ENCODE measurements at regions not wholly inside any gene's neighbourhood (a gene's known extent, or its start where the extent isn't known, plus 50 kb on each side); places are given as distances from the start of the nearest gene placed in this dataset.
"Not testable (repeated sequence)": the region's sequence is repeated elsewhere in the genome, so short reads cannot be mapped to it uniquely, and the experiment has no call there.

DNA sequence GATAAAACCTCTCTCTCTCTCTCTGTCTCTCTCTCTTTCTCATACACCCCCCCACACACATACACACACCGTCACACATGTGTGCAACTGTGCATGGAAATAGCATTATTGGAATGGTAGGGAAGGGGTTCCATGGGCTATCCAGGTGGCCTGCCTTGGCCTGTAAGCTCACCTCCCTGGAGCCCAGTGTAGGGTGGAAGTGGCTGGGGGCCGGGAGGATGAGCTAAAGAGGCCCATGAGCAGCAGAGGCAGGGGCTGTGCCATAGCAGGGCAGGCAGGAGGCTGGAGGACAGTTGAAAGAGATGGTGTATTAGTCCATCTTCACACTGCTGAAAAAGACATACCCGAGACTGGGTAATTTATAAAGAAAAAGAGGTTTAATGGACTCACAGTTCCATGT, 74.2 kb downstream of the CYTL1 start:
- Mint-ChIP-seq H3K9me3 (peaks cover 0 to 4% (median 0%) of the 10 kb centered on the region in 6 donors), H3K27ac (peak overlapping the region in 5 of 6 donors; percentile 1 to 100 (median 96)), H3K4me1 (peaks cover 29 to 47% of the 10 kb centered on the region in 2 donors), H3K36me3 (no peaks in the 10 kb centered on the region), H3K27me3 (ENCODE audit: low read depth in 3 of 3) (peaks cover 9 to 18% (median 12%) of the 10 kb centered on the region in 3 donors), H3K4me3 (peak overlapping the region in 3 of 5 donors; percentile 3 to 79 (median 19))
- DNase-seq, result no peak

DNA sequence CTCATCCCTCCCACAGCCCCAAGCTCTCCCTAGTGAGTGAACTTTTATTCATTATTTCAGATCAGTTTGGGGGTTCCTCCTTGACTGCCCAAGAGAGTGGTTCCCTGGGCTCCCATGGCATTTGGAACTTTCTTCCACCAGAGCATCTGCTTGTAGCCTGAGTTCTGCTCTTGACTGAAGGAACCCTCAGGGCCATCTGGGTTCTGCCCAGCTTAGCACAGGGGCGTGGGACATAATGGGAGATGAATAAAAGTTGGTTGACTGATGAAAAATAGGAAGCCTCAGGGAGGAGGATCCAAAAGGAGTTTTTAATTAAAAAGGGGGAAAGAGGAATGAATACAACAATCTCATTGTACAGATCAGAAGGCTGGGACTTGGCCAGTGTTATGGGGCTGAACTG, 73.4 kb downstream of the CYTL1 start:
- Mint-ChIP-seq H3K4me3 (no peak overlapping the region), H3K27me3 (ENCODE audit: low read depth in 3 of 3) (peaks cover 9 to 18% (median 11%) of the 10 kb centered on the region in 3 donors), H3K9me3 (peaks cover 0 to 4% (median 0%) of the 10 kb centered on the region in 6 donors), H3K4me1 (peaks cover 29 to 47% of the 10 kb centered on the region in 2 donors), H3K27ac (peak overlapping the region in 5 of 6 donors; percentile 30 to 100 (median 96)), H3K36me3 (no peaks in the 10 kb centered on the region)
- DNase-seq, result no peak

DNA sequence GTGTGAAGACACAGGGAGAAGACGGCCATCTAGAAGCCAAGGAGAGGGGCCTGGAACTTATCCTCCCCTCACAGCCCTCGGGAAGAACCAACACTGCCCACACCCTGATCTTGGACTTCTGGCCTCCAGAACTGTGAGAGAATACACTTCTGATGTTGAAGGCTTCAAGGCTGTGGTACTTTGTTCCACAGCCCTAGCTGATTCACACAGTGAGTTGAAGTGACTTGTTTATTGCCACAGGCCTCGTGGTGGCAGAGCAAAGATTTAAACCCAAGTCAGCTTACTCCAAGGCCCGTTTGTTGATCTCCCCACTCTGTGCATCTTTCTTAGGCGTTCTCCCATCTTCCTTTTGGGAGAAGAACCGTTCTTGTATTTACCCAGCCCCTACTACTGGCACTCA, 72.8 kb downstream of the CYTL1 start:
- H3K4me3 Mint-ChIP-seq, result no peak overlapping the region
- H3K27me3 Mint-ChIP-seq (ENCODE audit: low read depth in 3 of 3), result peaks cover 9 to 16% (median 11%) of the 10 kb centered on the region in 3 donors
- H3K9me3 Mint-ChIP-seq, result peaks cover 0 to 4% (median 0%) of the 10 kb centered on the region in 6 donors
- no peaks in the 10 kb centered on the region for H3K36me3 Mint-ChIP-seq
- H3K27ac Mint-ChIP-seq, result peak overlapping the region in 3 of 6 donors; percentile 50 to 100 (median 98)
- peaks cover 28 to 45% of the 10 kb centered on the region in 2 donors for H3K4me1 Mint-ChIP-seq
- no peak for DNase-seq

DNA sequence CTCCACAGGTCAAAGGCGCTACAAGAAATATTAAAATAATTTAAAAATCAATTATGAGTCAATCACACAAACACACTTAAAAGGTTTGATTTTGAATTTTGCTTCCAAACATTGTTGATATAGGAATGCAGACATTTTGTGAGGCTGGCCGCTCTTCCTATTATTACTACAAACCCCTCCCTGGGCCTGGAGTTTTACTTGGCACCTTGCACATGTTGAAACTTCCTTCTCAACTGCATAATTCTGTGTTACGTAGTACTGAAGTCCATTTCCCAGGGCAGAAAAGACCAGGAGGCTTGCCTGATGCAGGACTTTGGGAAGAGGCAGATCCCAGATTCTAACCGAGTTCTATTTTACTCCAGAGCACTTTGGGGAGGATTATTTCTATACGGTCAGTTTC, 71.5 kb downstream of the CYTL1 start:
- Mint-ChIP-seq H3K4me1 (peaks cover 22 to 32% of the 10 kb centered on the region in 2 donors), H3K27me3 (ENCODE audit: low read depth in 3 of 3) (peaks cover 10 to 14% (median 13%) of the 10 kb centered on the region in 3 donors), H3K27ac (peak overlapping the region in 2 of 6 donors; percentile 74 to 86), H3K9me3 (peaks cover 0 to 6% (median 0%) of the 10 kb centered on the region in 6 donors), H3K36me3 (no peaks in the 10 kb centered on the region), H3K4me3 (no peak overlapping the region)
- DNase-seq, result no peak

DNA sequence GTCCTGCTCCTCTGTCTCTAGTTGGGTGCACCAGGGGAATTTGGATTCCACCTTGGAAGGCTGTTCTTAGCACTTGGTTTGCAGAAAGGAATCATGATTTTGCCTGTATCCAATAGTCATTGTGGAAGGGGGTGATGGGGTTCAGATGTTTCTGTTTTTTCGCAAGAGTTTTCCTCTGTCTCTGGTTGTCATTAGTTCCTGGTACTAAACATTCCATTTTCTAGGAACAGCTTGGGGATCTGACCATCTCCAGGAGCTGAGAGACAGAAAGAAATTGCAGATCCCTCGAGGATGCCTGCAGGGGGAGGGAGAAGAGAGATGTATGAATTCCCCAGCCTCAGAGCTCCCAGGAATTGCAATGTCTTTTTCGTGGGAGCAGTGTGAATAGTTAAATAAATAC, 70.9 kb downstream of the CYTL1 start:
- Mint-ChIP-seq H3K9me3 (peaks cover 0 to 6% (median 0%) of the 10 kb centered on the region in 6 donors), H3K36me3 (no peaks in the 10 kb centered on the region), H3K4me3 (no peak overlapping the region), H3K4me1 (peaks cover 17 to 25% of the 10 kb centered on the region in 2 donors), H3K27me3 (ENCODE audit: low read depth in 3 of 3) (peaks cover 9 to 11% (median 9%) of the 10 kb centered on the region in 3 donors), H3K27ac (peak overlapping the region in 2 of 6 donors; percentile 40 to 67)
- DNase-seq, result no peak

DNA sequence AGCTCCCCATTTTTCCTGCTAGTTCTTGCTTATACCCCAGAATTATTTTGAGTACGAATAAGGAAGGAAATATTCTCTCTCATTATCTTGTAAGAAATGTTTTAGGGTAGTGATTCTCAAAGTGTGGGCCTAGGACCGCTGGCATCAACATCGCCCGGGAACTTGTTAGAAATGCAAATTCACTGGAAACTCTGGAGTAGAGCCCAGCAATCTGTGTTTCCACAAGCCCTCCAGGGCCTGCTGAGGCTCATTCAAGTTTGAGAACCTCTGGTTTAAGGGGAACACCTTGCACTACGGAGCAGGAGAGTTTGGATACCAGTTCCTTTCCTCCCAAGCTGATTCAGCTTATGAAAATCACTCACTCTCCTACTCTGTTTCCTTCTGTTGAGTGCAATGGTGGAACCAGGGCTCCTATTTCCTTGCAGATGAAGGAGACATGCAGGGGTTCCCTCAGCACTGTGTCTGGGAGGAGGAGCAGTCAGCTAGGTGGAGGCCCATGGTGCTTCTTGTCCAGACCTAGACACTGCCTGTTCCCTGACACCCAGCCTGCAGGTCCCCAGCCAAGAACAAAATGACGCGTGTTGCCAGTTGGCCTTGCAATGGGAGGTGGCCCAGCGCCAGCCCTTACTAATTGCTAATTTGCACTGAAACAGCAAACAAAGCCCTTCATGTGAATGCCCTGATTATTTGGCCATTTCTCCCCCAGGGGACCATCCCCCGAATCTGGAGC, 68.5 kb downstream of the CYTL1 start:
- no peaks in the 10 kb centered on the region for H3K36me3 Mint-ChIP-seq
- peaks cover 0 to 2% of the 10 kb centered on the region in 2 donors for H3K4me1 Mint-ChIP-seq
- H3K4me3 Mint-ChIP-seq, result no peak overlapping the region
- peaks cover 2 to 3% (median 2%) of the 10 kb centered on the region in 3 donors for H3K27me3 Mint-ChIP-seq (ENCODE audit: low read depth in 3 of 3)
- DNase-seq, result no peak
- H3K9me3 Mint-ChIP-seq, result peaks cover 0 to 6% (median under 1%) of the 10 kb centered on the region in 6 donors
- H3K27ac Mint-ChIP-seq, result no peak overlapping the region

DNA sequence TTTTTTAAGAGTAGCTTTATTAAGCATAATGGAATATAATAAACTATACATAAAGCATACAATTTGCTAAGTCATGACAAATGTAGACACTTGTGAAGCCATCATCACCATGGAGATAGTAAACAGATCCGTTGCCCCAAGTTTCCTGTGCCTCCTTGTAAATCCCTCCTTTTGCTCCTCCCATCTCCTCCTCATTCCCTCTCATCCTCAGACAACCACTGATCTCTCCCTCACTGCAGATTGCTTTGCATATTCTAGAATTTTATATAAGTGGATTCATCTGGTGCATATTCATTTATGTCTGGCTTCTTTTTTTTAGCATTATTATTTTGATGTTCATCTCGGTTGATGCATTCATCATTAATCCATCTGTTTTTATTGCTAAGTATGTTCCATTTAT, 67.0 kb downstream of the CYTL1 start:
- Mint-ChIP-seq H3K27me3 (ENCODE audit: low read depth in 3 of 3) (peaks cover 2 to 3% (median 2%) of the 10 kb centered on the region in 3 donors), H3K4me3 (no peak overlapping the region), H3K4me1 (no peaks in the 10 kb centered on the region), H3K27ac (no peak overlapping the region), H3K36me3 (no peaks in the 10 kb centered on the region), H3K9me3 (peaks cover 0 to 6% (median under 1%) of the 10 kb centered on the region in 6 donors)
- DNase-seq, result no peak

DNA sequence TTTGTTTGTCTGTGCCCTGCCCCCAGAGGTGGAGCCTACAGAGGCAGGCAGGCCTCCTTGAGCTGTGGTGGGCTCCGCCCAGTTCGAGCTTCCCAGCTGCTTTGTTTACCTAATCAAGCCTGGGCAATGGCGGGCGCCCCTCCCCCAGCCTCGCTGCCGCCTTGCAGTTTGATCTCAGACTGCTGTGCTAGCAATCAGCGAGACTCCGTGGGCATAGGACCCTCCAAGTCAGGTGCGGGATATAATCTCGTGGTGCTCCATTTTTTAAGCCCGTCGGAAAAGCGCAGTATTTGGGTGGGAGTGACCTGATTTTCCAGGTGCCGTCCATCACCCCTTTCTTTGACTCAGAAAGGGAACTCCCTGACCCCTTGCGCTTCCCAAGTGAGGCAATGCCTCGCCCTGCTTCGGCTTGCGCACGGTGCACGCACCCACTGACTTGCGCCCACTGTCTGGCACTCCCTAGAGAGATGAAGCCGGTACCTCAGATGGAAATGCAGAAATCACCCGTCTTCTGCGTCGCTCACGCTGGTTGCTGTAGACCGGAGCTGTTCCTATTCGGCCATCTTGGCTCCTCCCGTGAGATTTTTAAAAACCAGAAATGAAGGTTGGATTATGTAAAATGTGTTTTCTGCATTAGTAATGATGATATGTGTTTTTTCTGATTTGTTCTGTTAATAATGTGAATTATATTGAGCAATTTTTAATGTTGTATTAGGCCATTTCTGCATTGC, 59.7 kb downstream of the CYTL1 start:
- DNase-seq; H3K4me1 Mint-ChIP-seq; H3K27me3 Mint-ChIP-seq (ENCODE audit: low read depth in 3 of 3); H3K27ac Mint-ChIP-seq; H3K4me3 Mint-ChIP-seq: not testable (repeated sequence)
- Mint-ChIP-seq H3K9me3 (peaks cover 15 to 41% (median 34%) of the 10 kb centered on the region in 6 donors), H3K36me3 (peaks cover 13 to 22% (median 19%) of the 10 kb centered on the region in 3 donors)

DNA sequence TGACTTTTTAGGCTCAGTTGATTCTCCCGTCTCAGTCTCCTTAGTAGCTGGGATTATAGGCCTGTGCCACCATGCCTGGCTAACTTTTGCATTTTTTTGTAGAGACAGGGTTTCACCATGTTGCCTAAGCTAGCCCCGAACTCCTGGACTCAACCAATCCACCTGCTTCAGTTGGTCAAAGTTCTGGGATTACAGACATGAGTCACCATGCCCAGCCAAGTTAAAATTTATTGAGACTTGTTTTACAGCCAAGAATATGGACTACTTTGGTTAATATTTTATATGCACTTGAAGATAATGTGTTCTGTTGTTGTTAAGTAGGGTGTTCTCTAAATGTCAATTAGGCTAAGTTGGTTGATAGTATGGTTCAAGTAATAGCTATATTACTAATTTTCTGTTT, 58.7 kb downstream of the CYTL1 start:
- Mint-ChIP-seq H3K27ac (no peak overlapping the region), H3K27me3 (ENCODE audit: low read depth in 3 of 3) (peaks cover 0 to 5% (median 3%) of the 10 kb centered on the region in 3 donors), H3K4me3 (no peak overlapping the region), H3K36me3 (peaks cover 13 to 22% (median 19%) of the 10 kb centered on the region in 3 donors), H3K4me1 (no peaks in the 10 kb centered on the region), H3K9me3 (peaks cover 17 to 41% (median 34%) of the 10 kb centered on the region in 6 donors)
- no peak for DNase-seq

DNA sequence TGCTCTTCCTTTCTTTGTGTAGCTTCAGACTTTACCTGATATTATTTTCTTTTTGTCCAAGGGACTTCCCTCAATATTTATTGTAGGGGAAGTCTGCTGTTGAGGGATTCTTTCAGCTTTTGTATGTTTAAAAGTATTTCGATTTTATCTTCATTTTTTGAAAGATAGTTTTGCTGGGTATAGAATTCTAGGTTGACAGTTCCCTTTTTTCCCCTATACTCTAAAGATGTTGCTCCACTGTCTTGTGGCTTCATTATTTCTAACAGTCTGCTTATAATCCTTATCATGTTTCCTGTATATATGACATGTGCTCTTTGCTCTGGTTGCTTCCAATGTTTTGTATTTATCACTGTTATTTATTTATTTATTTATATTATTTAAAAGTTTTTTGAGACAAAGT, 57.3 kb downstream of the CYTL1 start:
- H3K27me3 Mint-ChIP-seq (ENCODE audit: low read depth in 3 of 3), result peaks cover 0 to 5% (median 3%) of the 10 kb centered on the region in 3 donors
- no peak overlapping the region for H3K27ac Mint-ChIP-seq
- no peaks in the 10 kb centered on the region for H3K4me1 Mint-ChIP-seq
- H3K9me3 Mint-ChIP-seq, result peaks cover 17 to 41% (median 34%) of the 10 kb centered on the region in 6 donors
- H3K4me3 Mint-ChIP-seq, result no peak overlapping the region
- H3K36me3 Mint-ChIP-seq, result peaks cover 13 to 22% (median 19%) of the 10 kb centered on the region in 3 donors
- no peak for DNase-seq

DNA sequence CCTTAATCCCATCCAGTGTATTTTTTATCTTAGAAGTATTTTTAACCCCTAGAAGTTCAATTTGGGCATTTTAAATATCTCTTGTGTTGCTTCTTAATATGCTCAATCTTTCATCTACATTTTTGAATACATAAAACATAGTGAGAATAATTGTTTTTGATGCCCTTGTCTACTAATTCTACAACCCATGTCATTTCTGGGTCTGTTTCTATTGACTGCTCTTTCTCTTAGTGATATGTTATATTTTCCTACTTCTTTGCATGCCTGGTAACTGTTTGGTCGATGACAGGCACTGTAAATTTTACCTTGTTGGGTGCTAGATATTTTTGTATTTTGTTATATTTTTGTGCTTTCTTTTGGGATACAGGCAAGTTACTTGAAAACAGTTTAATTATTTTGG, 56.3 kb downstream of the CYTL1 start:
- Mint-ChIP-seq H3K4me3 (no peak overlapping the region), H3K9me3 (peaks cover 17 to 41% (median 34%) of the 10 kb centered on the region in 6 donors), H3K36me3 (peaks cover 13 to 22% (median 19%) of the 10 kb centered on the region in 3 donors), H3K27me3 (ENCODE audit: low read depth in 3 of 3) (peaks cover 0 to 5% (median 3%) of the 10 kb centered on the region in 3 donors), H3K4me1 (no peaks in the 10 kb centered on the region), H3K27ac (no peak overlapping the region)
- DNase-seq, result no peak

Measured in immature natural killer cell (primary cell).